ENCODE measurements at regions not wholly inside any gene's neighbourhood (a gene's known extent, or its start where the extent isn't known, plus 50 kb on each side); places are given as distances from the start of the nearest gene placed in this dataset.

GRCh38 chr18:8480506-8481328 is 128.5 kb upstream of the RAB12 start:
- Histone ChIP-seq H3K36me3 (no peaks in the 10 kb centered on the region), H3K27ac (no peak overlapping the region), H3K4me3 (no peak overlapping the region), H3K4me1 (no peaks in the 10 kb centered on the region), H3K27me3 (no peaks in the 10 kb centered on the region), H3K9me3 (no peaks in the 10 kb centered on the region)
- ATAC-seq (peak; percentile 66 to 90 (median 87)), DNase-seq (peak in 2 of 6 donors; percentile 21 to 41), FAIRE-seq (no peak)
- WGBS, 2 donors: 27 to 28% methylated on average over 16 of the region's 16 CpGs
- TF ChIP-seq CTCF (IDR thresholded peaks at IDR 0.05): peak in 3 of 4 donors; percentile 18 to 25 (median 23)
- intact Hi-C loops (cut with DNase I): no loop called here

- WGBS, 2 donors: 75 to 81% methylated on average over 9 of the region's 9 CpGs
- intact Hi-C loops (cut with DNase I): no loop called here
- H3K4me3 ChIP-seq: no peak overlapping the region
Measured at GRCh38 chr18:8484951-8485350, 124.3 kb upstream of the RAB12 start.

GRCh38 chr18:8489761-8490160 is 119.5 kb upstream of the RAB12 start:
- TF ChIP-seq CTCF (IDR thresholded peaks at IDR 0.05): no peak
- ATAC-seq (no peak), FAIRE-seq (no peak), DNase-seq (no peak)
- no peaks in the 10 kb centered on the region for H3K27me3 ChIP-seq
- H3K27ac ChIP-seq: no peak overlapping the region
- 83 to 93% methylated on average over 5 of the region's 5 CpGs for WGBS, 2 donors
- no peaks in the 10 kb centered on the region for H3K9me3 ChIP-seq
- no peak overlapping the region for H3K4me3 ChIP-seq
- intact Hi-C loops (cut with DNase I): no loop called here
- H3K36me3 ChIP-seq: no peaks in the 10 kb centered on the region
- H3K4me1 ChIP-seq: no peaks in the 10 kb centered on the region

More at GRCh38 chr18:8484951-8485350, 124.3 kb upstream of the RAB12 start:
- no peaks in the 10 kb centered on the region for H3K4me1 ChIP-seq
- no peaks in the 10 kb centered on the region for H3K9me3 ChIP-seq
- ATAC-seq (no peak), DNase-seq (no peak), FAIRE-seq (no peak)
- H3K27me3 ChIP-seq: no peaks in the 10 kb centered on the region
- H3K27ac ChIP-seq: no peak overlapping the region
- TF ChIP-seq CTCF (IDR thresholded peaks at IDR 0.05): no peak
- H3K36me3 ChIP-seq: no peaks in the 10 kb centered on the region

- no peaks in the 10 kb centered on the region for H3K36me3 ChIP-seq
- H3K4me1 ChIP-seq: no peaks in the 10 kb centered on the region
- 65 to 75% methylated on average over 4 of the region's 4 CpGs for WGBS, 2 donors
- H3K27me3 ChIP-seq: no peaks in the 10 kb centered on the region
- no peak for ATAC-seq
- no peak overlapping the region for H3K27ac ChIP-seq
- H3K9me3 ChIP-seq: no peaks in the 10 kb centered on the region
- no peak for DNase-seq
- H3K4me3 ChIP-seq: no peak overlapping the region
- TF ChIP-seq CTCF (IDR thresholded peaks at IDR 0.05): no peak
- FAIRE-seq: no peak
- intact Hi-C loops (cut with DNase I): no loop called here
Measured at GRCh38 chr18:8491516-8491915, 117.7 kb upstream of the RAB12 start.

- 70% methylated on average over 4 of the region's 4 CpGs for WGBS, 2 donors
- Histone ChIP-seq H3K27me3 (no peaks in the 10 kb centered on the region), H3K27ac (no peak overlapping the region), H3K9me3 (no peaks in the 10 kb centered on the region), H3K4me1 (no peaks in the 10 kb centered on the region), H3K4me3 (no peak overlapping the region), H3K36me3 (no peaks in the 10 kb centered on the region)
- ATAC-seq (no peak), DNase-seq (no peak), FAIRE-seq (no peak)
- intact Hi-C loops (cut with DNase I): no loop called here
- TF ChIP-seq CTCF (IDR thresholded peaks at IDR 0.05): no peak
Measured at GRCh38 chr18:8493141-8493540, 116.1 kb upstream of the RAB12 start.

Measured in pancreas (tissue), 10 donors.